ENCODE measurements at regions not wholly inside any gene's neighbourhood (a gene's known extent, or its start where the extent isn't known, plus 50 kb on each side); places are given as distances from the start of the nearest gene placed in this dataset.

DNA sequence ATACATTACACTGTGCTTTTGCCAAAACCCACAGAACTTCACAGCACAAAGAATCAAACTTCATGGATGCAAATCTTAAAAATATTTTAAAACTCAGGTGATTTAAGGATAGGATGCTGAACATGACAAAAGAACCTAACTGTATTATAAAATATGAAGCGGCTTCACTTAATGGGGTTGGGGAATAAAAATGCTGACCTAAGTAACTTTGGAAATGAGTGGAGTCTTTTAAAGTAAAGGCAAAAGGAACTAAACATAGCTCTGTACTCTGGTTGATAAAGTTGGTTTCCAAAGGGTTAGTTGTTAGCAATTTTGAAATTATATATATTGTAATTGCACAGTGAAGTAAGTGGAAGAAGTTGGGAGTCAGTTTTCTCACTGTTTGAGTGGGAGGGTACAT is 111.5 kb upstream of the SYT1 start:
- Histone ChIP-seq H4K91ac (ENCODE audit: low read length) (no peak overlapping the region), H4K8ac (ENCODE audit: low read length) (no peak overlapping the region), H3K27ac (ENCODE audit: low read length, poor library complexity, severe bottlenecking) (no peak overlapping the region), H2BK5ac (ENCODE audit: low read depth, low read length, poor library complexity, severe bottlenecking) (no peak overlapping the region), H2AK5ac (ENCODE audit: low read length, severe bottlenecking) (no peak overlapping the region), H2BK12ac (ENCODE audit: low read length in 2 of 2) (no peak overlapping the region), H3K36me3 (ENCODE audit: control insufficient read depth in 1 of 2, insufficient read depth in 2 of 2, low read depth in 1 of 2, low read length in 2 of 2) (no peaks in the 10 kb centered on the region), H3K14ac (ENCODE audit: low read length in 2 of 2) (no peak overlapping the region), H3K4me3 (ENCODE audit: insufficient read depth in 1 of 2, low read depth in 1 of 2, low read length in 2 of 2) (no peak overlapping the region), H2BK15ac (ENCODE audit: low read depth, poor library complexity, severe bottlenecking) (no peak overlapping the region), H3K9me3 (ENCODE audit: control insufficient read depth, low read length) (no peaks in the 10 kb centered on the region), H3K9ac (ENCODE audit: low read length) (no peak overlapping the region), H3K23ac (ENCODE audit: low read length in 2 of 2) (no peak overlapping the region), H3K27me3 (ENCODE audit: control insufficient read depth in 1 of 2, insufficient read depth in 1 of 2, low read length in 2 of 2) (no peaks in the 10 kb centered on the region), H3K4me1 (ENCODE audit: control insufficient read depth, insufficient read depth, low read depth, low read length) (no peaks in the 10 kb centered on the region), H2BK120ac (ENCODE audit: low read depth, low read length) (no peak overlapping the region), H3K4ac (ENCODE audit: low read depth in 1 of 2, low read length in 2 of 2) (no peak overlapping the region), H3K18ac (ENCODE audit: low read depth in 1 of 2, low read length in 2 of 2) (no peak overlapping the region), H3K79me1 (replicated peaks; ENCODE audit: low read length, poor library complexity, severe bottlenecking) (no peaks in the 10 kb centered on the region), H3K4me2 (ENCODE audit: low read length, poor library complexity, severe bottlenecking) (no peak overlapping the region), H2AFZ (ENCODE audit: low read depth, low read length) (no peak overlapping the region)
- 97% methylated on average over 1 of the region's 1 CpG for WGBS
- no peak for DNase-seq

DNA sequence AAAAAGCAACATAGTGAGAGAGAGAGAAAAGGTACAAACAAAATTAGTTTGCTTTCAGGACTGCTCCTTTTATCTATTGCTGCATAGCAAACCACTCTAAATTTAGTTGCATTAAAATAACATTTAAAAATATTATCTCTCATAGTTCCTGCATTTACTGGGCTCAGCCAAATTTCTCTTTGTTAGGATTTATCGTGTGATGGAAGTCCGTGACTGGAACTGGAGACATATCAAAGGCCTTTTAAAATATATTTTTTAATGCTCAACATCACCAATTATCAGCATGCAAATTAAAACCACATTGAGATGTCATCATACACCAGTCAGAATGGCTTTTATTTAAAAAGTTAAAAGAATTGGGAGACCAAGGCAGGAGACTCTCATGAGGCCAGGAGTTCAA is 107.6 kb upstream of the SYT1 start:
- Histone ChIP-seq H4K8ac (ENCODE audit: low read length) (no peak overlapping the region), H3K23ac (ENCODE audit: low read length in 2 of 2) (no peak overlapping the region), H2BK15ac (ENCODE audit: low read depth, poor library complexity, severe bottlenecking) (no peak overlapping the region), H3K36me3 (ENCODE audit: control insufficient read depth in 1 of 2, insufficient read depth in 2 of 2, low read depth in 1 of 2, low read length in 2 of 2) (no peaks in the 10 kb centered on the region), H2BK12ac (ENCODE audit: low read length in 2 of 2) (no peak overlapping the region), H3K4ac (ENCODE audit: low read depth in 1 of 2, low read length in 2 of 2) (no peak overlapping the region), H3K4me3 (ENCODE audit: insufficient read depth in 1 of 2, low read depth in 1 of 2, low read length in 2 of 2) (no peak overlapping the region), H3K18ac (ENCODE audit: low read depth in 1 of 2, low read length in 2 of 2) (no peak overlapping the region), H3K14ac (ENCODE audit: low read length in 2 of 2) (no peak overlapping the region), H3K27ac (ENCODE audit: low read length, poor library complexity, severe bottlenecking) (no peak overlapping the region), H3K27me3 (ENCODE audit: control insufficient read depth in 1 of 2, insufficient read depth in 1 of 2, low read length in 2 of 2) (no peaks in the 10 kb centered on the region), H3K4me2 (ENCODE audit: low read length, poor library complexity, severe bottlenecking) (no peak overlapping the region), H4K91ac (ENCODE audit: low read length) (no peak overlapping the region), H3K4me1 (ENCODE audit: control insufficient read depth, insufficient read depth, low read depth, low read length) (no peaks in the 10 kb centered on the region), H3K9me3 (ENCODE audit: control insufficient read depth, low read length) (no peaks in the 10 kb centered on the region), H3K9ac (ENCODE audit: low read length) (no peak overlapping the region), H2AFZ (ENCODE audit: low read depth, low read length) (no peak overlapping the region), H2BK120ac (ENCODE audit: low read depth, low read length) (no peak overlapping the region), H2AK5ac (ENCODE audit: low read length, severe bottlenecking) (no peak overlapping the region), H3K79me1 (replicated peaks; ENCODE audit: low read length, poor library complexity, severe bottlenecking) (no peaks in the 10 kb centered on the region), H2BK5ac (ENCODE audit: low read depth, low read length, poor library complexity, severe bottlenecking) (no peak overlapping the region)
- DNase-seq, result no peak
- 100% methylated on average over 1 of the region's 2 CpGs for WGBS

DNA sequence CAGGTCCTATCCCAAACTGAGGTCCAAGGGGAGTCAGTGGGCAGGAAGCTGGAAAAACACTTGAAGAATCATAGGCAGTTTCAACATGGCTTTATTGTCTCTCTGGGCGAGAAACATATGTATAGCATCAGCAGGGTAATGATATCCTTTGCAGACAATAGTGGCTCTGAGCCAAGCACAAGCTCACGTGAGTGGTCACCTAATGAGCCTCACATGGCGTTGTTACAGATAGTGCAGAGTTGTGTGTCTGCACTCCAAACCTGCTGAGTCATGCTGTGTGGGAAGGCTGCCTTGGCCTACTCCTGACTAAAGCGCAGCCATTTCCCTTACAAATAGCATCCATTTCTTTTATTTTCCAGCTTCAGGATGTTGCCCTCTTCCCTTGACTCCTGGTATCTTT is 105.2 kb upstream of the SYT1 start:
- Histone ChIP-seq H3K23ac (ENCODE audit: low read length in 2 of 2) (no peak overlapping the region), H3K4me2 (ENCODE audit: low read length, poor library complexity, severe bottlenecking) (no peak overlapping the region), H2BK120ac (ENCODE audit: low read depth, low read length) (no peak overlapping the region), H3K79me1 (replicated peaks; ENCODE audit: low read length, poor library complexity, severe bottlenecking) (no peaks in the 10 kb centered on the region), H3K4me3 (ENCODE audit: insufficient read depth in 1 of 2, low read depth in 1 of 2, low read length in 2 of 2) (no peak overlapping the region), H2AK5ac (ENCODE audit: low read length, severe bottlenecking) (no peak overlapping the region), H3K9me3 (ENCODE audit: control insufficient read depth, low read length) (no peaks in the 10 kb centered on the region), H3K18ac (ENCODE audit: low read depth in 1 of 2, low read length in 2 of 2) (no peak overlapping the region), H3K4ac (ENCODE audit: low read depth in 1 of 2, low read length in 2 of 2) (no peak overlapping the region), H3K9ac (ENCODE audit: low read length) (peak overlapping the region; percentile 19), H2AFZ (ENCODE audit: low read depth, low read length) (no peak overlapping the region), H4K91ac (ENCODE audit: low read length) (no peak overlapping the region), H3K27ac (ENCODE audit: low read length, poor library complexity, severe bottlenecking) (no peak overlapping the region), H3K14ac (ENCODE audit: low read length in 2 of 2) (no peak overlapping the region), H2BK5ac (ENCODE audit: low read depth, low read length, poor library complexity, severe bottlenecking) (no peak overlapping the region), H3K27me3 (ENCODE audit: control insufficient read depth in 1 of 2, insufficient read depth in 1 of 2, low read length in 2 of 2) (no peaks in the 10 kb centered on the region), H2BK15ac (ENCODE audit: low read depth, poor library complexity, severe bottlenecking) (no peak overlapping the region), H2BK12ac (ENCODE audit: low read length in 2 of 2) (no peak overlapping the region), H3K36me3 (ENCODE audit: control insufficient read depth in 1 of 2, insufficient read depth in 2 of 2, low read depth in 1 of 2, low read length in 2 of 2) (no peaks in the 10 kb centered on the region), H4K8ac (ENCODE audit: low read length) (peak overlapping the region; percentile 40), H3K4me1 (ENCODE audit: control insufficient read depth, insufficient read depth, low read depth, low read length) (no peaks in the 10 kb centered on the region)
- 89% methylated on average over 4 of the region's 4 CpGs for WGBS
- peak; percentile 6 for DNase-seq

DNA sequence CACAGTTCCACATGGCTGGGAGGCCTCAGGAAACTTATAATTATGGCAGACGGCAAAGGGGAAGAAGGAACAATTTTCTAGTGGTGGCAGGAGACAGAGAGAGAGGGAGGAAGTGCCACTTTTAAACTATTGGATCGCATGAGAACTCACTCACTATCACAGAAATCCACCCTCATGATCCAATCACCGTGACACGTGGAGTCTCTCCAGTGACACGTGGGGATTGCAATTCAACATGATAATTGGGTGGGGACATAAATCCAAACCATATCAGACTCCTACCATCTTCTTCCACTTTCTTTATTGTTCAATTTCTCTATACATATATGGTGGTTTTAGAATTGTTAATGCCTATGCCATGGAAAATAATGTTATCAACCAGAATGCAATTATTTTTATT is 103.7 kb upstream of the SYT1 start:
- H3K4me2 ChIP-seq (ENCODE audit: low read length, poor library complexity, severe bottlenecking), result no peak overlapping the region
- no peak overlapping the region for H3K18ac ChIP-seq (ENCODE audit: low read depth in 1 of 2, low read length in 2 of 2)
- H4K8ac ChIP-seq (ENCODE audit: low read length), result no peak overlapping the region
- no peak overlapping the region for H3K23ac ChIP-seq (ENCODE audit: low read length in 2 of 2)
- no peak overlapping the region for H2BK12ac ChIP-seq (ENCODE audit: low read length in 2 of 2)
- no peak overlapping the region for H3K4me3 ChIP-seq (ENCODE audit: insufficient read depth in 1 of 2, low read depth in 1 of 2, low read length in 2 of 2)
- H2BK120ac ChIP-seq (ENCODE audit: low read depth, low read length), result no peak overlapping the region
- 100% methylated on average over 2 of the region's 5 CpGs for WGBS
- no peaks in the 10 kb centered on the region for H3K9me3 ChIP-seq (ENCODE audit: control insufficient read depth, low read length)
- H3K4me1 ChIP-seq (ENCODE audit: control insufficient read depth, insufficient read depth, low read depth, low read length), result no peaks in the 10 kb centered on the region
- no peak overlapping the region for H2BK5ac ChIP-seq (ENCODE audit: low read depth, low read length, poor library complexity, severe bottlenecking)
- H3K4ac ChIP-seq (ENCODE audit: low read depth in 1 of 2, low read length in 2 of 2), result no peak overlapping the region
- H4K91ac ChIP-seq (ENCODE audit: low read length), result no peak overlapping the region
- H2BK15ac ChIP-seq (ENCODE audit: low read depth, poor library complexity, severe bottlenecking), result no peak overlapping the region
- H3K27me3 ChIP-seq (ENCODE audit: control insufficient read depth in 1 of 2, insufficient read depth in 1 of 2, low read length in 2 of 2), result no peaks in the 10 kb centered on the region
- no peak overlapping the region for H2AFZ ChIP-seq (ENCODE audit: low read depth, low read length)
- H3K27ac ChIP-seq (ENCODE audit: low read length, poor library complexity, severe bottlenecking), result no peak overlapping the region
- H3K9ac ChIP-seq (ENCODE audit: low read length), result no peak overlapping the region
- H3K79me1 ChIP-seq (replicated peaks; ENCODE audit: low read length, poor library complexity, severe bottlenecking), result no peaks in the 10 kb centered on the region
- no peak for DNase-seq
- H3K36me3 ChIP-seq (ENCODE audit: control insufficient read depth in 1 of 2, insufficient read depth in 2 of 2, low read depth in 1 of 2, low read length in 2 of 2), result no peaks in the 10 kb centered on the region
- no peak overlapping the region for H2AK5ac ChIP-seq (ENCODE audit: low read length, severe bottlenecking)
- H3K14ac ChIP-seq (ENCODE audit: low read length in 2 of 2), result no peak overlapping the region

Data from mesenchymal stem cell (in vitro differentiated cells and primary cell).